ENCODE measurements at regions not wholly inside any gene's neighbourhood (a gene's known extent, or its start where the extent isn't known, plus 50 kb on each side); places are given as distances from the start of the nearest gene placed in this dataset.

- Mint-ChIP-seq H3K27ac (no peak overlapping the region), H3K4me3 (no peak overlapping the region), H3K9me3 (no peaks in the 10 kb centered on the region), H3K4me1 (no peaks in the 10 kb centered on the region), H3K36me3 (no peaks in the 10 kb centered on the region)
- ATAC-seq (peak; percentile 40), DNase-seq (ENCODE audit: low spot score in 2 of 2) (no peak)
These were observed 125.5 kb upstream of the PLXNA2 start for GRCh38 chr1:208369658-208370057.

GRCh38 chr1:208374391-208374941, 130.3 kb upstream of the PLXNA2 start:
- H3K9me3 Mint-ChIP-seq = no peaks in the 10 kb centered on the region
- H3K36me3 Mint-ChIP-seq = no peaks in the 10 kb centered on the region
- H3K27ac Mint-ChIP-seq = no peak overlapping the region
- H3K4me3 Mint-ChIP-seq = no peak overlapping the region
- DNase-seq (ENCODE audit: low spot score in 2 of 2) (no peak), ATAC-seq (no peak)
- no peaks in the 10 kb centered on the region for H3K4me1 Mint-ChIP-seq

- H3K4me1 Mint-ChIP-seq = no peaks in the 10 kb centered on the region
- H3K4me3 Mint-ChIP-seq = no peak overlapping the region
- no peaks in the 10 kb centered on the region for H3K36me3 Mint-ChIP-seq
- no peak overlapping the region for H3K27ac Mint-ChIP-seq
- DNase-seq (ENCODE audit: low spot score in 2 of 2) = no peak
- H3K9me3 Mint-ChIP-seq = no peaks in the 10 kb centered on the region
- ATAC-seq = peak; percentile 11
These were observed 137.3 kb upstream of the PLXNA2 start for GRCh38 chr1:208381481-208381880.

- H3K36me3 Mint-ChIP-seq = no peaks in the 10 kb centered on the region
- no peaks in the 10 kb centered on the region for H3K9me3 Mint-ChIP-seq
- ATAC-seq (no peak), DNase-seq (ENCODE audit: low spot score in 2 of 2) (no peak)
- no peak overlapping the region for H3K4me3 Mint-ChIP-seq
- H3K4me1 Mint-ChIP-seq = no peaks in the 10 kb centered on the region
- no peak overlapping the region for H3K27ac Mint-ChIP-seq
These were observed 144.0 kb upstream of the PLXNA2 start for GRCh38 chr1:208387908-208388811.

- H3K27ac Mint-ChIP-seq = no peak overlapping the region
- no peak overlapping the region for H3K4me3 Mint-ChIP-seq
These were observed 149.2 kb upstream of the PLXNA2 start for GRCh38 chr1:208393416-208393815.

GRCh38 chr1:208393826-208394225, 149.6 kb upstream of the PLXNA2 start:
- no peaks in the 10 kb centered on the region for H3K36me3 Mint-ChIP-seq
- H3K4me3 Mint-ChIP-seq = no peak overlapping the region
- H3K4me1 Mint-ChIP-seq = no peaks in the 10 kb centered on the region
- ATAC-seq (no peak), DNase-seq (ENCODE audit: low spot score in 2 of 2) (no peak)
- no peaks in the 10 kb centered on the region for H3K9me3 Mint-ChIP-seq
- H3K27ac Mint-ChIP-seq = no peak overlapping the region

More at GRCh38 chr1:208393416-208393815, 149.2 kb upstream of the PLXNA2 start:
- ATAC-seq = no peak
- DNase-seq (ENCODE audit: low spot score in 2 of 2) = no peak
- Mint-ChIP-seq H3K9me3 (no peaks in the 10 kb centered on the region), H3K36me3 (no peaks in the 10 kb centered on the region), H3K4me1 (no peaks in the 10 kb centered on the region)

- Mint-ChIP-seq H3K4me1 (no peaks in the 10 kb centered on the region), H3K4me3 (no peak overlapping the region), H3K27ac (no peak overlapping the region), H3K9me3 (no peaks in the 10 kb centered on the region), H3K36me3 (no peaks in the 10 kb centered on the region)
- no peak for DNase-seq (ENCODE audit: low spot score in 2 of 2)
- no peak for ATAC-seq
These were observed 153.1 kb upstream of the PLXNA2 start for GRCh38 chr1:208397286-208397685.

- ATAC-seq (no peak), DNase-seq (ENCODE audit: low spot score in 2 of 2) (no peak)
- Mint-ChIP-seq H3K4me1 (no peaks in the 10 kb centered on the region), H3K36me3 (no peaks in the 10 kb centered on the region), H3K27ac (no peak overlapping the region), H3K9me3 (no peaks in the 10 kb centered on the region), H3K4me3 (no peak overlapping the region)
These were observed 160.8 kb upstream of the PLXNA2 start for GRCh38 chr1:208405014-208405413.

- no peaks in the 10 kb centered on the region for H3K4me1 Mint-ChIP-seq
- no peak overlapping the region for H3K27ac Mint-ChIP-seq
- no peak overlapping the region for H3K4me3 Mint-ChIP-seq
- no peaks in the 10 kb centered on the region for H3K9me3 Mint-ChIP-seq
- no peak for DNase-seq (ENCODE audit: low spot score in 2 of 2)
- H3K36me3 Mint-ChIP-seq = no peaks in the 10 kb centered on the region
- no peak for ATAC-seq
These were observed 165.0 kb upstream of the PLXNA2 start for GRCh38 chr1:208409176-208409575.

- Mint-ChIP-seq H3K4me1 (no peaks in the 10 kb centered on the region), H3K9me3 (no peaks in the 10 kb centered on the region), H3K4me3 (no peak overlapping the region), H3K36me3 (no peaks in the 10 kb centered on the region), H3K27ac (no peak overlapping the region)
- no peak for DNase-seq (ENCODE audit: low spot score in 2 of 2)
- peak; percentile 11 for ATAC-seq
These were observed 166.2 kb upstream of the PLXNA2 start for GRCh38 chr1:208410409-208410808.

- Mint-ChIP-seq H3K36me3 (no peaks in the 10 kb centered on the region), H3K27ac (no peak overlapping the region), H3K9me3 (no peaks in the 10 kb centered on the region), H3K4me3 (no peak overlapping the region), H3K4me1 (no peaks in the 10 kb centered on the region)
- ATAC-seq (no peak), DNase-seq (ENCODE audit: low spot score in 2 of 2) (no peak)
These were observed 168.8 kb upstream of the PLXNA2 start for GRCh38 chr1:208413006-208413405.

GRCh38 chr1:208418667-208419066, 174.5 kb upstream of the PLXNA2 start:
- H3K9me3 Mint-ChIP-seq = no peaks in the 10 kb centered on the region
- no peak for ATAC-seq
- no peaks in the 10 kb centered on the region for H3K36me3 Mint-ChIP-seq
- H3K27ac Mint-ChIP-seq = no peak overlapping the region
- no peaks in the 10 kb centered on the region for H3K4me1 Mint-ChIP-seq
- no peak overlapping the region for H3K4me3 Mint-ChIP-seq
- no peak for DNase-seq (ENCODE audit: low spot score in 2 of 2)

GRCh38 chr1:208419746-208420420, 175.7 kb upstream of the PLXNA2 start:
- DNase-seq (ENCODE audit: low spot score in 2 of 2) (no peak), ATAC-seq (no peak)
- no peaks in the 10 kb centered on the region for H3K36me3 Mint-ChIP-seq
- no peak overlapping the region for H3K27ac Mint-ChIP-seq
- H3K9me3 Mint-ChIP-seq = no peaks in the 10 kb centered on the region
- H3K4me3 Mint-ChIP-seq = no peak overlapping the region
- H3K4me1 Mint-ChIP-seq = no peaks in the 10 kb centered on the region

- H3K4me3 Mint-ChIP-seq = no peak overlapping the region
- no peaks in the 10 kb centered on the region for H3K4me1 Mint-ChIP-seq
- no peak for ATAC-seq
- H3K27ac Mint-ChIP-seq = no peak overlapping the region
- H3K36me3 Mint-ChIP-seq = no peaks in the 10 kb centered on the region
- no peak for DNase-seq (ENCODE audit: low spot score in 2 of 2)
- H3K9me3 Mint-ChIP-seq = no peaks in the 10 kb centered on the region
These were observed 176.5 kb upstream of the PLXNA2 start for GRCh38 chr1:208420696-208421095.

- H3K9me3 Mint-ChIP-seq = no peaks in the 10 kb centered on the region
- no peak overlapping the region for H3K27ac Mint-ChIP-seq
- H3K4me1 Mint-ChIP-seq = no peaks in the 10 kb centered on the region
- H3K36me3 Mint-ChIP-seq = no peaks in the 10 kb centered on the region
- DNase-seq (ENCODE audit: low spot score in 2 of 2) = no peak
- no peak for ATAC-seq
- H3K4me3 Mint-ChIP-seq = no peak overlapping the region
These were observed 177.3 kb upstream of the PLXNA2 start for GRCh38 chr1:208421486-208421885.

- ATAC-seq (no peak), DNase-seq (ENCODE audit: low spot score in 2 of 2) (no peak)
- Mint-ChIP-seq H3K36me3 (no peaks in the 10 kb centered on the region), H3K4me3 (no peak overlapping the region), H3K4me1 (no peaks in the 10 kb centered on the region), H3K27ac (no peak overlapping the region), H3K9me3 (no peaks in the 10 kb centered on the region)
These were observed 179.3 kb upstream of the PLXNA2 start for GRCh38 chr1:208423526-208423925.
